ENCODE measurements at regions not wholly inside any gene's neighbourhood (a gene's known extent, or its start where the extent isn't known, plus 50 kb on each side); places are given as distances from the start of the nearest gene placed in this dataset.

DNA sequence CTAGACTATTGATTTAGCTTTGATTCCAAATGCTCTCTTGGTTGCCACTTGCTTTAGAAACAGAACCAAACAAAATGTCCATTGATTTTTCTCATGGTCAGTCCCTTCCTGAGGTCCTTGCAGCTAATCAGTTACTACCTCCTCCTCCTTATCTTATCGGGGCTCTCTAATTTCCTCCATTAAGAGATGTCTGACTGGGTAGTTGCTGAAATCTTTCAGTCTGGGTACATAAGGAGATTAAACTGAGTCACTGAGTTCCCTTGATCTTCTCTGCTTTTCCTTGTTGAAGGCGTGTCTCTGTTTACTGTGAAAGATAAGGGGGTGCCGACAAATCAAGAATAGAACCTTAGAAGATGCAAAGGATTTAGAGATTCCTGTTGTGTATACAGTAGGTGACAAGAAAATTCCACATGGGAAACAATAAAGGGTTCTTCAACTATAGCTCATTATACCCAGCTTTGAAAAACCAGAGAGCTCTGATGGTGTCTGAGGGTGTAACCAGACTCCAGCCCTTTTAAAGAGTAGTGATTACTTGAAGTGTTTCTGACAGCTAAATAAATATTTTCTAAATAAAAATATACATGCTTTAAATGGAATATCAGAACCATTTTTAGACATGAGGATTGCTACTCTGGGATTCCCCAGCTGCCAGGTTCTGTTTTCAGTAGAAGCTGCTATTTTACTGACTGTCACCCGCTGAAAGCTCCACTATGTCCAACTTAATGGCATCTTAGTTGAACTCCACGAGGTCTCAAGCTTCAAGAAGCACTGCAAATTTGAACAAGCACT is 791.3 kb upstream of the SOX9 start:
- H3K4me1 ChIP-seq (ENCODE audit: insufficient read depth, low read length): peaks cover 11% of the 10 kb centered on the region
- H3K4me3 ChIP-seq (ENCODE audit: low read length): no peak overlapping the region
- H3K9me3 ChIP-seq (ENCODE audit: insufficient read depth, low read depth, low read length): no peaks in the 10 kb centered on the region
- H3K27me3 ChIP-seq (ENCODE audit: insufficient read depth, low read length): no peaks in the 10 kb centered on the region
- H3K9ac ChIP-seq (ENCODE audit: low read depth, low read length): no peak overlapping the region
- no peaks in the 10 kb centered on the region for H3K36me3 ChIP-seq (ENCODE audit: insufficient read depth, low read depth, low read length)
- no peak overlapping the region for H3K27ac ChIP-seq (ENCODE audit: low read length)

DNA sequence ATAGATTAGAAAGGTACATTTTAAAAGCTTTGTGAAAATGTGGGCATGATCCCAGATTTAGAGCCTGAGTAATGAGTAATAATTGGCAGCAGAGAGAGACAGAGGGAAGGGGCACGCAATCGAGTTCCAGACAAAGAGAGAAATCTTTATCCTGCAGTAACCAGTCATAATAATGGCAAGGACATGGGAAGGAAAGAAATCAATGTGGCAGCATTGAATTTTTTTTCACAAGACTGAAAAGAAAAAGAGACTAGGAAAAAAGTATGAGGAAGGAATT is 790.8 kb upstream of the SOX9 start:
- no peak overlapping the region for H3K4me3 ChIP-seq (ENCODE audit: low read length)
- no peak overlapping the region for H3K27ac ChIP-seq (ENCODE audit: low read length)
- no peaks in the 10 kb centered on the region for H3K27me3 ChIP-seq (ENCODE audit: insufficient read depth, low read length)
- no peaks in the 10 kb centered on the region for H3K9me3 ChIP-seq (ENCODE audit: insufficient read depth, low read depth, low read length)
- H3K4me1 ChIP-seq (ENCODE audit: insufficient read depth, low read length): peaks cover 14% of the 10 kb centered on the region
- H3K36me3 ChIP-seq (ENCODE audit: insufficient read depth, low read depth, low read length): no peaks in the 10 kb centered on the region
- H3K9ac ChIP-seq (ENCODE audit: low read depth, low read length): no peak overlapping the region

DNA sequence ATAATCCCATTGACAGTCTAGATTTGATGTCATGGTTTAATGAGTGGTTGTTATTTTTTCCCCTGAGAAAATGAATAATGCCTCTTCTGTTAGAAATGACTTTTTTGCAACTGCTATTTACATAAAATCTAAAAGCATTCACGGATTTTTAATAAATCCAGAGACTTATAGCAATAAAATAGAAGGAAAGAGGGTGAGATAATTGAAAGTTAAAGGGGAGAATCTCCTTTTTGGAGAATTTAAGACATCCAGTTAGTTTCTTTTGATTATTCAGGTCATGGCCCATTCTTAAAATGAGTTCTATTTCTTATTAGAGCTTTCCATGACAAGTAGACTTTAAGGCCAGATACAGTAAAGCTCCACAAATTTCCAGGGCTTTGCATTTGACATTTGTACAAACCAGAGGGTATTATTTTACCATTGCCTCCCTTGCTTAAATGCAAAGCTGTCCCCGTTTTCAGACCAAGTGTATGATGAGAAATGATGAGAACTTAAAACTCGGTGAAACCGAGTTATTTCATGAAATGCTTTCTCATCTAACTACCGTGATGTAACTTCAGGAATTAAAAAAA is 789.0 kb upstream of the SOX9 start:
- Histone ChIP-seq H3K9ac (ENCODE audit: low read depth, low read length) (no peak overlapping the region), H3K27me3 (ENCODE audit: insufficient read depth, low read length) (no peaks in the 10 kb centered on the region), H3K36me3 (ENCODE audit: insufficient read depth, low read depth, low read length) (no peaks in the 10 kb centered on the region), H3K4me1 (ENCODE audit: insufficient read depth, low read length) (peaks cover 14% of the 10 kb centered on the region), H3K27ac (ENCODE audit: low read length) (no peak overlapping the region), H3K9me3 (ENCODE audit: insufficient read depth, low read depth, low read length) (no peaks in the 10 kb centered on the region), H3K4me3 (ENCODE audit: low read length) (no peak overlapping the region)

- Histone ChIP-seq H3K9ac (ENCODE audit: low read depth, low read length) (no peak overlapping the region), H3K4me1 (ENCODE audit: insufficient read depth, low read length) (peaks cover 14% of the 10 kb centered on the region), H3K27me3 (ENCODE audit: insufficient read depth, low read length) (no peaks in the 10 kb centered on the region), H3K27ac (ENCODE audit: low read length) (no peak overlapping the region), H3K36me3 (ENCODE audit: insufficient read depth, low read depth, low read length) (no peaks in the 10 kb centered on the region), H3K4me3 (ENCODE audit: low read length) (peak overlapping the region; percentile 34; the same call in 1 of the 2 replicates), H3K9me3 (ENCODE audit: insufficient read depth, low read depth, low read length) (no peaks in the 10 kb centered on the region)
Observed at GRCh38 chr17:71334048-71334751, 786.6 kb upstream of the SOX9 start.

DNA sequence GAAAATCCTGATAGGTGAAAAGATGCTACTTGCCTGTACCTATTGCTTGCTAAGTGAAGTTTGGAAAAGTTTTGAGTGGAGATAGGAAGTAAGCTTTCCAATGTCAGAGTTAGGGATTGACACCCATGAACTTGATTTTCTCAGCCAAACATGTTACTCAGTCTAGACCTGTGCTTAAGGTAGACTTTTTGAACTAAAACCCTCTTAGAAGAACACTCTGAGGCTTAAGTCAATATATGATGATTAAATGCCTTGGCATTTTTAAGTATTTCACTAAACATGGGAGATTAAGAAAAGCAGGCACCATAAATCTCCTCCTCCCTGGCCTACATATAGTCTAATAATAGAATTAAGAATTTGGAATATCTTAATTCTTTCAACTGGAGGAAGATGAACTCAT is 785.6 kb upstream of the SOX9 start:
- H3K4me1 ChIP-seq (ENCODE audit: insufficient read depth, low read length): peaks cover 14% of the 10 kb centered on the region
- H3K4me3 ChIP-seq (ENCODE audit: low read length): no peak overlapping the region
- H3K9me3 ChIP-seq (ENCODE audit: insufficient read depth, low read depth, low read length): no peaks in the 10 kb centered on the region
- H3K27ac ChIP-seq (ENCODE audit: low read length): no peak overlapping the region
- no peaks in the 10 kb centered on the region for H3K36me3 ChIP-seq (ENCODE audit: insufficient read depth, low read depth, low read length)
- H3K9ac ChIP-seq (ENCODE audit: low read depth, low read length): no peak overlapping the region
- H3K27me3 ChIP-seq (ENCODE audit: insufficient read depth, low read length): no peaks in the 10 kb centered on the region

DNA sequence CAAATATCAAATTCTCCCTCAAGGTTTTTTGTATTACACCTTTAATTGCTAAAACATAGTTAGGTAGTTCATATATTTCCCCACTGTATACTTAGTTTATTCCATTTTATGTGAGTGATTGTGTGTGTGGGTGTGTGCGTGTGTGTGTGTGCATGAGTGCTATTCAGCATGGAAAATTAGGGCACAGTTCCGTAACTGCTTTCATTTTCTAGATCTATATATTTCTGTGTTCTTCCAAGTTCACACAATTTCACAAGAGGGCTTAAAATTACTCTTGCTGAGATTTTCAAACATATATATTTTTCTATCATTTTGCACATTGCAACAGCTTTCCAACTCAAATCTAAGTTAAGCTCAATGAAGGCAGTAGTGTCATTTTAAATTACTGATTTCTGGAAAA is 782.9 kb upstream of the SOX9 start:
- Histone ChIP-seq H3K27ac (ENCODE audit: low read length) (no peak overlapping the region), H3K9ac (ENCODE audit: low read depth, low read length) (no peak overlapping the region), H3K4me3 (ENCODE audit: low read length) (no peak overlapping the region), H3K4me1 (ENCODE audit: insufficient read depth, low read length) (peaks cover 14% of the 10 kb centered on the region), H3K36me3 (ENCODE audit: insufficient read depth, low read depth, low read length) (no peaks in the 10 kb centered on the region), H3K9me3 (ENCODE audit: insufficient read depth, low read depth, low read length) (no peaks in the 10 kb centered on the region), H3K27me3 (ENCODE audit: insufficient read depth, low read length) (no peaks in the 10 kb centered on the region)

- H3K27ac ChIP-seq (ENCODE audit: low read length): no peak overlapping the region
- no peak overlapping the region for H3K4me3 ChIP-seq (ENCODE audit: low read length)
Observed at GRCh38 chr17:71338396-71338795, 782.4 kb upstream of the SOX9 start.

DNA sequence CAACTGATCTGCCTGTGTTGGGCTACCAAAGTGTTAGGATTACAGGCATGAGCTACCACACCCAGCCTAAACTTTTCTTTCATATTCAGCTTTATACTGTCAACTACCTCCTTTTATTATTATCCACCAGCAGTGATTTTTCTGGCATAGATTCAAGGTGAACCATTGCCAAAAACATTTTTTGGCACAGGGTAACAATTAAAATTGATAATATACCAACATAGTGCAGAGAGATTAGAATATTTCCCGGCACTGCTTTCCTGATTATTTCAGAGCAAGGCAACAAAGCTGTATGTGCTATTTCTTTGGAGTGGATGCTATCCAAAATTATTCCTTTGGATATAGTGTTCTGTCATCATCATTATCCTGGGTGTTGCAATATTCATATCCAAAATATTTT is 781.6 kb upstream of the SOX9 start:
- Histone ChIP-seq H3K9ac (ENCODE audit: low read depth, low read length) (no peak overlapping the region), H3K4me1 (ENCODE audit: insufficient read depth, low read length) (peaks cover 10% of the 10 kb centered on the region), H3K36me3 (ENCODE audit: insufficient read depth, low read depth, low read length) (no peaks in the 10 kb centered on the region), H3K9me3 (ENCODE audit: insufficient read depth, low read depth, low read length) (no peaks in the 10 kb centered on the region), H3K4me3 (ENCODE audit: low read length) (no peak overlapping the region), H3K27ac (ENCODE audit: low read length) (no peak overlapping the region), H3K27me3 (ENCODE audit: insufficient read depth, low read length) (no peaks in the 10 kb centered on the region)

More at GRCh38 chr17:71338396-71338795, 782.4 kb upstream of the SOX9 start:
- H3K36me3 ChIP-seq (ENCODE audit: insufficient read depth, low read depth, low read length): no peaks in the 10 kb centered on the region
- no peaks in the 10 kb centered on the region for H3K27me3 ChIP-seq (ENCODE audit: insufficient read depth, low read length)
- H3K9ac ChIP-seq (ENCODE audit: low read depth, low read length): no peak overlapping the region
- peaks cover 14% of the 10 kb centered on the region for H3K4me1 ChIP-seq (ENCODE audit: insufficient read depth, low read length)
- H3K9me3 ChIP-seq (ENCODE audit: insufficient read depth, low read depth, low read length): no peaks in the 10 kb centered on the region

DNA sequence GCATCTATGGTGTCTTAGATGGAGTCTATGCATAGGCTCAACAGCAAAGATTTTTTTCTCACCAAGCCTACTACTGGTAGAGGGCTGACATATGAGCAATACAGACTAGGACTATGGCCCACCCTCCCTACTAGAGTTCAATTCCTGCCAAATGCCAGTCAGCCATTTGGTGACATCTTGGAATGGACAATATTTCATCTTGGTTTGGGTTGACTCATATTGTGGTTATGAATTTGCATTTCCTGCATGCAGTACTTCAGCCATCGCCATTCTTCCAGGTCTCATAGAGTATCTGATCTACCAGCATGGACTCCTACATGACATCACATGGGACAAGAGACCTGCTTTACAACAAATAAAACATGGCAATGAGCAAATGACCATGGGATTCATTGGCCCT is 778.1 kb upstream of the SOX9 start:
- Histone ChIP-seq H3K4me1 (ENCODE audit: insufficient read depth, low read length) (peaks cover 6% of the 10 kb centered on the region; the same call in 1 of the 2 replicates), H3K9ac (ENCODE audit: low read depth, low read length) (no peak overlapping the region), H3K27ac (ENCODE audit: low read length) (no peak overlapping the region), H3K4me3 (ENCODE audit: low read length) (no peak overlapping the region), H3K9me3 (ENCODE audit: insufficient read depth, low read depth, low read length) (no peaks in the 10 kb centered on the region), H3K27me3 (ENCODE audit: insufficient read depth, low read length) (no peaks in the 10 kb centered on the region), H3K36me3 (ENCODE audit: insufficient read depth, low read depth, low read length) (no peaks in the 10 kb centered on the region)

GRCh38 chr17:71349908-71350600 is 770.8 kb upstream of the SOX9 start:
- no peaks in the 10 kb centered on the region for H3K27me3 ChIP-seq (ENCODE audit: insufficient read depth, low read length)
- H3K4me1 ChIP-seq (ENCODE audit: insufficient read depth, low read length): no peaks in the 10 kb centered on the region
- no peaks in the 10 kb centered on the region for H3K36me3 ChIP-seq (ENCODE audit: insufficient read depth, low read depth, low read length)
- H3K27ac ChIP-seq (ENCODE audit: low read length): no peak overlapping the region
- no peak overlapping the region for H3K4me3 ChIP-seq (ENCODE audit: low read length)
- H3K9ac ChIP-seq (ENCODE audit: low read depth, low read length): no peak overlapping the region
- no peaks in the 10 kb centered on the region for H3K9me3 ChIP-seq (ENCODE audit: insufficient read depth, low read depth, low read length)

GRCh38 chr17:71360301-71360700 is 760.5 kb upstream of the SOX9 start:
- no peaks in the 10 kb centered on the region for H3K36me3 ChIP-seq (ENCODE audit: insufficient read depth, low read depth, low read length)
- H3K9ac ChIP-seq (ENCODE audit: low read depth, low read length): no peak overlapping the region
- no peaks in the 10 kb centered on the region for H3K27me3 ChIP-seq (ENCODE audit: insufficient read depth, low read length)
- peaks cover 11% of the 10 kb centered on the region for H3K9me3 ChIP-seq (ENCODE audit: insufficient read depth, low read depth, low read length)
- no peak overlapping the region for H3K4me3 ChIP-seq (ENCODE audit: low read length)
- no peaks in the 10 kb centered on the region for H3K4me1 ChIP-seq (ENCODE audit: insufficient read depth, low read length)
- H3K27ac ChIP-seq (ENCODE audit: low read length): no peak overlapping the region

Data from iPS-20b (cell line).